BJ (cell line): ENCODE measurements at regions not wholly inside any gene's neighbourhood (a gene's known extent, or its start where the extent isn't known, plus 50 kb on each side); places are given as distances from the start of the nearest gene placed in this dataset.

ENCODE experiments used
- CTCF ChIA-PET: fragments of 350-600 bp; formaldehyde crosslinking; extraction: SDS; loops from one replicate; lab custom pipeline; 2021; ENCODE audit warnings: antibody characterized with exemption, inconsistent platforms; lab: Yijun Ruan, JAX
- POLR2A ChIA-PET: fragments of 300-600 bp; sonication (Branson Sonifier 250); formaldehyde crosslinking; extraction: SDS; loops from one replicate; lab custom pipeline; 2021; ENCODE audit warnings: antibody characterized with exemption; lab: Charles Lee
- DNase-seq: peaks from one replicate; pipeline ENCODE4 v3.0.0-alpha.2; 2011; ENCODE audit warnings: low read depth
- H3K27me3 ChIP-seq: 2 replicates; pipeline ENCODE4 v1.6.0; 2011; ENCODE audit warnings: low read length; ENCODE audit not compliant: control insufficient read depth, insufficient read depth
- H3K36me3 ChIP-seq: 2 replicates; pipeline ENCODE4 v1.5.1; 2011; ENCODE audit warnings: low read length; ENCODE audit not compliant: control insufficient read depth, insufficient read depth
- H3K4me3 ChIP-seq: 2 replicates; pipeline ENCODE4 v1.5.1; 2011; ENCODE audit warnings: low read depth, mild to moderate bottlenecking, control low read depth, low read length
- CTCF ChIP-seq: IDR thresholded peaks from 2 replicates; pipeline ENCODE4 v1.5.1; 2011; ENCODE audit warnings: low read depth, mild to moderate bottlenecking, control low read depth, inconsistent platforms, low read length, moderate library complexity; ENCODE audit not compliant: insufficient read depth

GRCh38 chr6:126770176-126770575 lies 348.3 kb upstream of the RSPO3 start:
- no peak for DNase-seq
- Histone ChIP-seq H3K27me3 (no peaks in the 10 kb centered on the region), H3K36me3 (no peaks in the 10 kb centered on the region), H3K4me3 (no peak overlapping the region)
- ChIA-PET POLR2A (no interaction called here), CTCF (no interaction called here)
- TF ChIP-seq CTCF: no peak

- no peak for TF ChIP-seq CTCF
- no peak for DNase-seq
- Histone ChIP-seq H3K36me3 (no peaks in the 10 kb centered on the region), H3K27me3 (no peaks in the 10 kb centered on the region), H3K4me3 (no peak overlapping the region)
- ChIA-PET CTCF (no interaction called here), POLR2A (no interaction called here)
Observed at GRCh38 chr6:126773112-126773805, 345.2 kb upstream of the RSPO3 start.

GRCh38 chr6:126779331-126779730 lies 339.1 kb upstream of the RSPO3 start:
- ChIA-PET POLR2A (no interaction called here), CTCF (no interaction called here)
- no peak for DNase-seq
- no peaks in the 10 kb centered on the region for H3K27me3 ChIP-seq
- H3K4me3 ChIP-seq: no peak overlapping the region
- no peaks in the 10 kb centered on the region for H3K36me3 ChIP-seq
- no peak for TF ChIP-seq CTCF

GRCh38 chr6:126781582-126781981 lies 336.9 kb upstream of the RSPO3 start:
- TF ChIP-seq CTCF: no peak
- no peaks in the 10 kb centered on the region for H3K36me3 ChIP-seq
- CTCF ChIA-PET: no interaction called here
- DNase-seq: no peak
- no peak overlapping the region for H3K4me3 ChIP-seq
- no peaks in the 10 kb centered on the region for H3K27me3 ChIP-seq
- POLR2A ChIA-PET: no interaction called here

GRCh38 chr6:126784161-126784790 lies 334.2 kb upstream of the RSPO3 start:
- ChIA-PET CTCF (no interaction called here), POLR2A (no interaction called here)

More at GRCh38 chr6:126784161-126784790, 334.2 kb upstream of the RSPO3 start:
- no peak for DNase-seq
- Histone ChIP-seq H3K36me3 (no peaks in the 10 kb centered on the region), H3K27me3 (no peaks in the 10 kb centered on the region), H3K4me3 (no peak overlapping the region)
- TF ChIP-seq CTCF: no peak
